NCI-H1694 treated with DMSO at 0.1 percent for 48 hours (cell line): ENCODE measurements at regions not wholly inside any gene's neighbourhood (a gene's known extent, or its start where the extent isn't known, plus 50 kb on each side); places are given as distances from the start of the nearest gene placed in this dataset.
"Not testable (repeated sequence)": the region's sequence is repeated elsewhere in the genome, so short reads cannot be mapped to it uniquely, and the experiment has no call there.

Experiments
- DNase-seq: peaks from one replicate; lab custom pipeline; 2025; lab: John Stamatoyannopoulos, UW

- no peak for DNase-seq
Measured at GRCh38 chr3:82165266-82165665, 403.8 kb upstream of the GBE1 start.

DNA sequence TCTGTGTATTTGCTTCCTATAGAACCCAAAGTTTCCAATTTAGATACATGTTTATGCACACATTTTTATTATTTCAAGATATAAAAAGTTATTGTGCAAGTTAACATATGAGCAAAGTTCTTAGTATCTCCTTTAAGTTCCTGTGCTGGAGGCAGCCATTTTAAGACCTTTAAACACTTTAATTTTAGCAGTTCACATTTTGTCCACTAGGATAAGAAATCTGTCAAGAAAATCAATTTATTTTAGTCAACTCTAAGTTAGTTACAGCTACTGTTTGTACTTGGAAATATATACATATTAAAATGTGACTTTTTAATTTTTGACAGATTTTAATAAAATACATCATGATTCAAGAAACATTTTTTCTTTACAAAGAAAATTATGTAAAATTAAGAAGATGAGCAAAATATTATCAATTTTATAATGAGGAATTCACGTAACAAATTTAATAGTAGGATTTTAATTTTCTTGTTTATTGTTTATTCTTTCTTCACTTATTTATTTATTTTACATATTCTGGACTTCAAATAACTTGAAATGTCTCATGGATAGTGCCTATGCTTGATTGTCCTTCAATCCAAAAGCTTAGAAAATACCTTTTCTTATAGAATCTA lies 402.6 kb upstream of the GBE1 start:
- DNase-seq = no peak

GRCh38 chr3:82157952-82158351 lies 396.5 kb upstream of the GBE1 start:
- no peak for DNase-seq

DNA sequence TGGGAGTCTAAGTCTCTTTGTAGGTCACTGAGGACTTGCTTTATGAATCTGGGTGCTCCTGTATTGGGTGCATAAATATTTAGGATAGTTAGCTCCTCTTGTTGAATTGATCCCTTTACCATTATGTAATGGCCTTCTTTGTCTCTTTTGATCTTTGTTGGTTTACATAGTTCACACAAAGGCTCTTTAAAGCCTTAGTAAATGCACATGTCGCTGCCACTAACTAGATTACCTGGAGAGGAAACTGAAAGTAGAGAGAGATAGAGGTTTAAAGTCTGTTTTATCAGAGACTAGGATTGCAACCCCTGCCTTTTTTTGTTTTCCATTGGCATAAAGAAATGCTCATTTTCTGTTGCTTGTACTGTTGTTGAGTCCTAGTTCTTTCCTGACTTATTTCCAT lies 392.4 kb upstream of the GBE1 start:
- not testable (repeated sequence) for DNase-seq

GRCh38 chr3:82145742-82146141 lies 384.3 kb upstream of the GBE1 start:
- no peak for DNase-seq

DNA sequence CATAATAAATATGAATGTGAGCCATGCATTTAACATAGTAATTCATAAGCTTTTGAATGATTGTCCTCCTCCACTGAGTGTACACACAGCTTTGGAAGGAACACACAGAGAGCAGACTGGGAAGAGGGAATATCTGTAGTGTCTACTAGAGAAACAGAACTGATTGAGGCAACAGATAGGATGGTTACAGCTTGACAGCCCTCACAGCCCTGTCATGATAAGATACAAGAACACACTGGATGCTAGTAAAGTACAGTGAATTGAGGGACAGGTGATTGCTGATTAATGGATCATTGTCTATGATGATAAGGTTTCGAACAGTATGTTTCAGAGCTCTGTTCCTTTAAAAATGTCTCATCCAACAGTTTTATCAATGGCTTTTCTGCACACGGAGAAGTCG lies 383.4 kb upstream of the GBE1 start:
- no peak for DNase-seq

GRCh38 chr3:82143661-82144412 lies 382.4 kb upstream of the GBE1 start:
- DNase-seq = no peak

DNA sequence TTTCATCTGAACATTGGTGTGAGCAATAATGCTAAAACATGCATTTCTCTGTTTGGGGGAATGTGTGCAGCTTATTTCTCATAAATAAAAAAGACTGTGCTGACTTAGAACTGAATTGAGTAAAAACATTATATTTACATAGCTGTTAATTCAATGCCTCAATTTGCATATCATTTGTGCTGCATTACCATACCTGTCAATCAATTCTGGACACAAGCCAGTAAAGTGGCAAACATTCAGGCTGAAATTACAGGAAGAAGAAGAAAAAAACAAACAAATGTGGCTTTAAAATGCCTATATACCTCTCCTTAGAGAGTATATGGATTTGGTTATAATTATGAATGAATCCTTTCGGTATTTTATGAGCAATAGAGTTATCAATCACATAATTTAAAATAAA lies 380.1 kb upstream of the GBE1 start:
- DNase-seq = no peak

- no peak for DNase-seq
Measured at GRCh38 chr3:82137861-82138260, 376.4 kb upstream of the GBE1 start.

GRCh38 chr3:82137050-82137449 lies 375.6 kb upstream of the GBE1 start:
- DNase-seq = no peak

DNA sequence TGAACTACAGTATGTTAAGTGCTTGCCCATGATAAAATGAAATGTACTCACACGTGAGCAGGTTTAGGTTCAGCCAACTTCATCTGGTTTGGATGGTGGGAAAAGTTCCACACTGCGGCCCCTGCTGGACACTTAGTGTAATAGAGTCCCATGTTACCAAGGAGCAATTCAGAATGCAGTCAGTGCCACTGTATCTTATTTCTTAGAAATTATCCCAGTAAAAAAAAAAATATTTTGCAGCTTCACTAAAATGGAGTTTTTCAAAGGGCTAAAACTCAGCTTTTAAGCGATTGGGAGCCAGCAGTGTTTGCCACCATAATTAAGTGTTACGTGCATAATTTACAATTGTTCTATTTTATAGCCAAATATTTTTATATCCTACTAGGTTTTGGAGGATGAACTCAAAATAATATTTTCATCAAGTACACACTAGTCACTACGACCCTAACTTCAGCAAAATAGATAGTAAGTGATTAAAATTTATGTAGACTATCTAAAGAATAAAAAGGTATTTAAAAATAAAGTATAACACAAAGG lies 371.7 kb upstream of the GBE1 start:
- DNase-seq = peak; percentile 14

DNA sequence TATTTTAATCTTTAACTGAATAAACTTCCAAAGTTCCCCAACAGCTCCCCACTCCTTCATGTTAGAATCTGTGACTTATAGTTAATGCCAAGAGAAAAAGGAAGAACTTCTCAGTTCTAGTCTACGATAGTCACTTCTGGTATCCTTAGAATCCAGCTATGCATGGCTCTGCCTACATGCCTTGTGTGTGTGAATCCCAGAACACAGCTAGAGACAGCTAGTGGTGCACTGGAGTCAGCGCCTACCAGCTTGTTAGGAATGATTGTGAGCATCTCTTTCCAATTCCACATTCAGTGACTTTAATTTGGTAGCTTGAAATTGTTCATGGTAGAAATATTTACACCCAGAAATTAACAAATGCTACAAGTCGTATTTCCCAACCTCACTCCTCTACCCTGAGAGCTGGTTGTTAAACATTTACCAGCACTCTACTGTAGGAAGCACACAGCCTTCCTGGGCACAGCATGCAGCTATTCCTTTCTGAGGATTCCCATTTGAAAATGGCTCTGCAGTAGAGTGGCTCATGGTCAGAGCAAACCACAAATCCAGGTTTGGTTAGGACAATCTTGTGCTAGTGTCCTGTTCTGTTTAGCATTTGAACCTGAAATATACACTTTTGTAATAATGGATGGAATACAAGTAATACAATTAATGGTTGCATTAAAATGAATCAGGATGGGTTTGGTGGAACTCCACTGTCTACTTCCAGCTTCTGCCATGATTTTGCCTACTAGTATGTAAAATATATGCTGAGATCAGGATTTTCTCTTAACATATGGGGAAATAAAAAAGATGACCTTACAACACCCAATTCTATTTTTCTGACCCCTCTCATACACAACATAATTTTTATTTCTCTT lies 371.0 kb upstream of the GBE1 start:
- DNase-seq = no peak

GRCh38 chr3:82130046-82130445 lies 368.6 kb upstream of the GBE1 start:
- peak; percentile 6 for DNase-seq

- DNase-seq = no peak
Measured at GRCh38 chr3:82129221-82129801, 367.9 kb upstream of the GBE1 start.

DNA sequence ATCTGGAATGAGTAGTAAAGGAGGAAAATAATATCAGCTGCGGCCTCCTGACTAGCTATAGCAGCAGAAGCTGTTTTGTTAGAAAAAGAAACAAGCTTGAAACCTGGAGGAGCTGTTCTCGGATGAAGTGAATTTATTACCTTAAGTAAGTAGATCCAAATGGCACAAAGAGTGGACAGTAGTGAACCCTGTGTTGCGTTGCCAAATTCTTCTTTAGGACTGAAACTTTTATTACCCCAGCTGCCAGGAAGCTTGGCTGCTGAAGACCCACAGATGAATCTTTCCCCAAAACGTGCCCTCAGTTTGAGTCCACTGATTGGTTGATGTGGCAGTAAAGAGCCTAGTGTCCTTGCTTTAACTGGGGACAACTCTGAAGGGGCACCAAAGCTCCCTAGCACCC lies 366.8 kb upstream of the GBE1 start:
- DNase-seq = no peak

DNA sequence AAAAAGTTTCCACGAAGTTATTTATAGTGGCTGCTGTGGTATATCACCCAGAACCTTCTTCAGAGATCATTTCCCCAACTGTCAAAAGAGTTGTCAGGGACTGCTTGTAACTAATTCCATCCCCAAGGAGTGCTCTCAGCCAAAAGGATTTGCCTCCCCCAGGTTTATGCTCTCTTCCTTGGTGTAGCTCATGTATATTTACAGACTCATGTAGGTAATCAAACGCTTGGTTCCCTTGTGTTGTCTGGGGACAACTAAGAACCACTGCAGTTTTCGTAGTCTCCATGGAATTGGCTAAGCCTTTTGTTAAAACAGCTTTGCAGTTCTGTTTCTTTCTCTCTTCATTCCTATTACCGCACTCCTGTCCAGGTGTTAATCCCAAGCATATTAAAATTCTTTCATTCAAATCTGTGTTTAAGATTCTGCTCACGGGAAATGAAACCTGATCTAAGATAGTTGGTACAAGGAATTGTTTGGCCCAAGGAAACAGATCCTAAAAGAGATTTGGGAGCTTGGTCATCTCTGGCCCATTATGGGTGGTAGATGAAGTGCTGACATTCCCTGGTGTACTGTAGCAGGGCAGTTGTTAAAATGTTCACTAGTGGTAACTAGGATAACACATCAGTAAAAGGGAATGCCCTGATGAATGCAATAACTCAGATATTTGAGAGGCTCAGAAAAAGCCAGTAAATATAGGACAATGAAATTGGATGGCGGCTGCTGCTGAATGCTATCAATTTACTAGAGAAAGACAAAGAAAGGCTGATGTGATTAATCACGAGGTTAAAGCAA lies 361.3 kb upstream of the GBE1 start:
- DNase-seq = no peak

- DNase-seq = no peak
Measured at GRCh38 chr3:82114589-82114988, 353.1 kb upstream of the GBE1 start.

DNA sequence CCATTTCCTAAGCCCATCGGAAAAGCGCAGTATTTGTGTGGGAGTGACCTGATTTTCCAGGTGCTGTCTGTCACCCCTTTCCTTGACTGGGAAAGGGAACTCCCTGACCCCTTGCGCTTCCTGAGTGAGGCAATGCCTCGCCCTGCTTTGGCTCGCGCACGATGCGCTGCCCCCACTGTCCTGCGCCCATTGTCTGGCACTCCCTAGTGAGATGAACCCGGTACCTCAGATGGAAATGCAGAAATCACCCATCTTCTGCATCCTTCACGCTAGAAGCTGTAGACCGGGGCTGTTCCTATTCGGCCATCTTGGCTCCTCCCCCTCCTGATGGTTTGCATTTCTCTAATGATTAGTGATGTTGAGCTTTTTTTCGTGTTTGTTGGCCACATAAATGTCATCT lies 349.3 kb upstream of the GBE1 start:
- DNase-seq = not testable (repeated sequence)

DNA sequence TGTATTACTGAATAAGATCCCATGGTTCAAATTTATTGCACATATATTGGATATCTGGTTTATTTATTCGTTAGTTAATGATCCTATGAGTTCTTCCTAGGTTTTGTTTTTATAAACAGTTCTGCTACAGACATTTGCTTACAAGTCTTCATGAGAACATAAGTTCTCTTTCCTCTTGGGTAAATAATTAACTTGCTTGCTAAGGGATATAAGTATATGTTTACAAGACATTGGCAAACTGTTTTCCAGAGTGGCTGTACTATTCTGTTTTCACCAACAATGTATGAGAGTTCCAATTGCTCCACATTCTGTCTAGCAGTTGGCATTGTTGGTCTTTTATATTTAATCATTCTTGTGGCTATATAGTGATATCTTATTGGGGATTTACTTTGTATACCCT lies 341.8 kb upstream of the GBE1 start:
- DNase-seq = no peak

GRCh38 chr3:82100378-82100777 lies 338.9 kb upstream of the GBE1 start:
- DNase-seq = no peak

GRCh38 chr3:82093641-82094040 lies 332.2 kb upstream of the GBE1 start:
- DNase-seq = no peak

DNA sequence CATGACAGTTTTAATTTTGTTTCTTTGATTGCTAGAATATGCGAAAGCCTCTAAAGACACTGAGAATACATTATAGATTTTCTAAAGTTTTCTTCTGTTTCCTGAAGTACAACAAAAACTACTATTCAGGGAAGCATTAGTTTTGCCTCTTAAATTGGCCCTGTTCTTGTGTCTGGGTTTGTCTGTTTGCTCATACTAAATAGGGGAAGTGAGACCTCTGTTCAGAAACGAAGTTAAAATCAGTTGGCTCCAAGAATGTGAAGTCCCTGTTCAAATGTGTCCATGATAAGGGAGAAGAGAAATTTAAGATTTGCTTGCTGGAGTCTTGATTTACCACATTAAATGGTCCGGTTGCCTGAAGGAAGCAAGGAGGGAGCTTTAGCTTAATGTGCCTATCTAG lies 327.3 kb upstream of the GBE1 start:
- no peak for DNase-seq
